ENCODE measurements at regions not wholly inside any gene's neighbourhood (a gene's known extent, or its start where the extent isn't known, plus 50 kb on each side); places are given as distances from the start of the nearest gene placed in this dataset.
A peak's percentile ranks its signal among the peaks of the same experiment; 100 is the strongest.

DNA sequence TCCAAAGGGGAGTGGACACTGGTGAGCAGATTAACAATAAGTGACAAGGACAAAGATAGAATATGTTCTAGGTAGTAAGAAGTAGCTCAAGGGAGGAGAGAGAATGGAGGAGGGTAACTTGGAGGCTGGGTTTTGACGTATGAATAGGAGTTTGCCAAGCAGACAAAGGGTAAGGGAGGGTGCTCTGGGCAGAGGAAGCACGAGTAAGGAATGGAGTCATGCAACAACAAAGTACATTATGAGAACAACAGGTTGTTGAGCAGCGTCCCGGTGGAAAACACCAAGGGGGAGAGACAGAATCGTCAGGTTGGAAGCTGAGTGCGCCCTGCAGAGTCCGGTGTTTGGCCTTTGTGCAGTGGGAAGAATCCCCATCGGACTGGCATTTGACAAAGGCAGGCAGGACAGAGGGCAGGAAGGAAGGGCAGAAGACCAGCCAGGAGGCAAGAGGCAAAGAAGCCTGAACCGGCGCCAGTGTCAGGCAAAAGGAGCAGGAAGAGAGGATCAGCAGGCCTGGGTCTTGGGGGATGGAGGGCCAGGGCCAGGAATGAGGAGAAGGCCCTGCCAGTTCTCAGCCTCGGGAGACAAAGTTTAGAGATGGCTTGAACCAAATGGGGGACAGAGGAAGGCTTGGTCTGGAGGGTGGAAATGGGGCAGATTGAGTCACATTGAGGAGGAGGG, 134.3 kb upstream of the TNRC6C start:
- ATAC-seq (ENCODE audit: low FRiP score) (no peak), DNase-seq (peak in 1 of 2 donors; percentile 52)
- H3K4me3 ChIP-seq (ENCODE audit: low read length in 2 of 2) = no peak overlapping the region
- no peaks in the 10 kb centered on the region for H3K4me1 ChIP-seq (ENCODE audit: control insufficient read depth in 1 of 2, insufficient read depth in 2 of 2, low read length in 2 of 2)
- H3K27ac ChIP-seq (ENCODE audit: low read depth in 1 of 2, low read length in 2 of 2) = no peak overlapping the region
- H3K9me3 ChIP-seq (ENCODE audit: control insufficient read depth, low read length) = no peaks in the 10 kb centered on the region
- no peaks in the 10 kb centered on the region for H3K27me3 ChIP-seq (ENCODE audit: control insufficient read depth in 1 of 2, insufficient read depth in 2 of 2, low read length in 1 of 2)
- intact Hi-C loops (cut with DNase I) = no loop called here
- WGBS, 2 donors = 76 to 88% methylated on average over 11 of the region's 11 CpGs
- no peaks in the 10 kb centered on the region for H3K36me3 ChIP-seq (ENCODE audit: control insufficient read depth in 1 of 2, insufficient read depth in 2 of 2, low read length in 1 of 2)

DNA sequence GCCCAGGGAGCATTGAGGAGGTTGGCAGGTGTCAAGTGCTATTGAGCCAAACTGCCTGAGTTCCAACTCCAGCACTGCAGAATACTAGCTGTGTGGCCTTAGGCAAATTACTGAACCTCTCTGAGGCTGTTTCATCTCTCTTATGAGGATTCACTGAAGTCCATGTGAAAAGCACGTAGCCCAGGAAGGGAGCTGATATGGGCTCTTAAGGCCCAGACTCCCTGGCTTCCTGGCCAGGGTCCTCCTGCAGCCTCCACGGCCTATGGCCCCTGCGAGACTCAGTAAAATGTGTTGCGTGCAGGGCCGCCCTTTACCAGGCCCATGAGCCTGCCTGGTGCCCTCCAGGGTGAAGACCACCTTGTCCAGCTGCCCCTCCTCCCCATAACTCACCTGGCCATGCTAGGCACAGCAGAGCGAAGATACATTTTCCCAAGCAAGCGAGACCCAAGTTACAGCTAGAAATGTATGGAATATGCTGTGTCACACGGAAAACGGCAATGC, 133.7 kb upstream of the TNRC6C start:
- Histone ChIP-seq H3K27ac (ENCODE audit: low read depth in 1 of 2, low read length in 2 of 2) (no peak overlapping the region), H3K9me3 (ENCODE audit: control insufficient read depth, low read length) (no peaks in the 10 kb centered on the region), H3K36me3 (ENCODE audit: control insufficient read depth in 1 of 2, insufficient read depth in 2 of 2, low read length in 1 of 2) (no peaks in the 10 kb centered on the region), H3K4me3 (ENCODE audit: low read length in 2 of 2) (no peak overlapping the region), H3K4me1 (ENCODE audit: control insufficient read depth in 1 of 2, insufficient read depth in 2 of 2, low read length in 2 of 2) (no peaks in the 10 kb centered on the region), H3K27me3 (ENCODE audit: control insufficient read depth in 1 of 2, insufficient read depth in 2 of 2, low read length in 1 of 2) (no peaks in the 10 kb centered on the region)
- intact Hi-C loops (cut with DNase I) = no loop called here
- peak in 1 of 2 donors; percentile 51 for DNase-seq
- WGBS, 2 donors = 92 to 95% methylated on average over 9 of the region's 9 CpGs
- no peak for ATAC-seq (ENCODE audit: low FRiP score)

DNA sequence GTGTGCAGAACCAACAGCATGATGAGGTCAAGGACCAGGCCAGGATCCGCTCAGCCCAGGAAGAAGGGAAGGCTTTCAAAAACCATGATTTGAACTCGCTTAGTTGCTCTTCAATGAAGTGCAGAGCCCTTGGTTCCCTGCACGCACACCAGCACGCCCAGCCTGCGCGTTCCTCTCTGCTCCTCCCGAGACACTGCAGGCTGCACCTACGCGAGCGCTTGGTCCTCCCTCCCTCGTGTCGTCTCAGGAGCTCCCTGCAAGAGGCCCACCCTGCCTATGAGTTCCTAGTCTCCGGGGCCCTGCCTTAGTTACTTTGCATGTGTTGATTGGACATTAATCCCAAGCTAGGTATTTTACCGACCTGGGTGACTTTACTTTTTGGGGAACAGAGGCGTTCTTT, 132.9 kb upstream of the TNRC6C start:
- H3K36me3 ChIP-seq (ENCODE audit: control insufficient read depth in 1 of 2, insufficient read depth in 2 of 2, low read length in 1 of 2) = no peaks in the 10 kb centered on the region
- DNase-seq = peak in 1 of 2 donors; percentile 71
- no peaks in the 10 kb centered on the region for H3K4me1 ChIP-seq (ENCODE audit: control insufficient read depth in 1 of 2, insufficient read depth in 2 of 2, low read length in 2 of 2)
- H3K4me3 ChIP-seq (ENCODE audit: low read length in 2 of 2) = no peak overlapping the region
- intact Hi-C loops (cut with DNase I) = no loop called here
- no peaks in the 10 kb centered on the region for H3K27me3 ChIP-seq (ENCODE audit: control insufficient read depth in 1 of 2, insufficient read depth in 2 of 2, low read length in 1 of 2)
- 88 to 94% methylated on average over 15 of the region's 15 CpGs for WGBS, 2 donors
- H3K27ac ChIP-seq (ENCODE audit: low read depth in 1 of 2, low read length in 2 of 2) = no peak overlapping the region
- H3K9me3 ChIP-seq (ENCODE audit: control insufficient read depth, low read length) = no peaks in the 10 kb centered on the region
- ATAC-seq (ENCODE audit: low FRiP score) = no peak

DNA sequence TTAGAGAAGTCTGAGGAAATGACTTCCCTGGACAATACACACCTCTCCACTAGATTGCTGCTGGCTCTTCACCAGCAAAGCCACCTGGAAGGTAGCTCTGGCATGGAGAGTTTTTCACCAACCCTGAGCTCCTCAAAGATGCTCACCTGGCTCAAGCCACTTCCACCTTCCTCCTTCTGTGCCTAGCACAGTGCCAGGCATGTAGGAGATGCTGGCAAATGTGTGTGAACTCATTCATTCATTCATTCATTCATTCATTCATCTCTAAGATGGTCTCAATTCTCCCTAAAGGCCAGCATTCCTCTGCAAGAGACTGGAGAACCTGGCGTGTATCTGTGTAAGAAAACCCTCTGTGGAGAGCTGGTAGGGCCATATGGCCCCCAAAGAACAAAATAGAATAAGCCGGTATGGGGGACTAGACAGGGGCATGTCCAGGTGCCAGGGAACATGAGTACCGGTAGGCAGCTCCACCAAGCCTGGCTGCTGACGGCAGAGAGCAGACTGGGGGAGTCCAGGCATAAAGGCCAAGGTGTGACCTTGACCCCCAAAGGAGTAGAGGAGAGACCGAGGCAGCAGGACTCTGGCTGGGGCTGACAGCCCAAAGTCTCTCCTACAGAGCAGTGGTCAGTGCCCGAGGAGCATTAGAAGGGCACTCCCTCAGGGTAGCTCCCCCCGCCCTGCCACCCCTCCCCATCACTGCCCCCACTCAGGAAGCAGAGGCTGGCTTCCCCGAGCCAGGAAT, 132.2 kb upstream of the TNRC6C start:
- DNase-seq = peak; percentile 40 to 42
- no peak overlapping the region for H3K4me3 ChIP-seq (ENCODE audit: low read length in 2 of 2)

DNA sequence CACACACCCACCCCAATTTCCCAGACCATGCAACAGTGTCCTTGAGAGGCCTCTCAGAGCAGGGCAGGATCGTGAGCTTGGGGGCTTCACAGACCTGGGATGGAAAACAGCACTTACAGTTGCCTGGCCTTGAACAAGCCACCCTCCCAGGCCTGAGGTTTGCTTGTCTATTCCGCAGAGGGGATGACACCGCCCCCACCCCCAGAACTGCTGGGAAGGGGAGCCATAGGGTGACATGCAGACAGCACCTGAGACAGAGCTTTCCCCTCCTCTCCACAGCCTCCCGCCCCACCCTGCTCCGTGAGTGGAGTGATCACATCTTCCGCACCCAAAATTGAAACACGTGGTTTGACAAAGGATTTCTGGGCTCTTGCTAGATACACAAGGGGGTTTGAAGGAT, 131.5 kb upstream of the TNRC6C start:
- Histone ChIP-seq H3K9me3 (ENCODE audit: control insufficient read depth, low read length) (no peaks in the 10 kb centered on the region), H3K4me3 (ENCODE audit: low read length in 2 of 2) (no peak overlapping the region), H3K36me3 (ENCODE audit: control insufficient read depth in 1 of 2, insufficient read depth in 2 of 2, low read length in 1 of 2) (no peaks in the 10 kb centered on the region), H3K4me1 (ENCODE audit: control insufficient read depth in 1 of 2, insufficient read depth in 2 of 2, low read length in 2 of 2) (no peaks in the 10 kb centered on the region), H3K27me3 (ENCODE audit: control insufficient read depth in 1 of 2, insufficient read depth in 2 of 2, low read length in 1 of 2) (no peaks in the 10 kb centered on the region), H3K27ac (ENCODE audit: low read depth in 1 of 2, low read length in 2 of 2) (no peak overlapping the region)
- 87 to 88% methylated on average over 7 of the region's 7 CpGs for WGBS, 2 donors
- DNase-seq = peak in 1 of 2 donors; percentile 43
- no peak for ATAC-seq (ENCODE audit: low FRiP score)
- intact Hi-C loops (cut with DNase I) = no loop called here

More for the DNA sequence above, 132.2 kb upstream of the TNRC6C start:
- no peaks in the 10 kb centered on the region for H3K27me3 ChIP-seq (ENCODE audit: control insufficient read depth in 1 of 2, insufficient read depth in 2 of 2, low read length in 1 of 2)
- no peaks in the 10 kb centered on the region for H3K4me1 ChIP-seq (ENCODE audit: control insufficient read depth in 1 of 2, insufficient read depth in 2 of 2, low read length in 2 of 2)
- H3K9me3 ChIP-seq (ENCODE audit: control insufficient read depth, low read length) = no peaks in the 10 kb centered on the region
- no peak overlapping the region for H3K27ac ChIP-seq (ENCODE audit: low read depth in 1 of 2, low read length in 2 of 2)
- intact Hi-C loops (cut with DNase I) = no loop called here
- 96 to 98% methylated on average over 6 to 8 of the region's 8 CpGs for WGBS, 2 donors
- H3K36me3 ChIP-seq (ENCODE audit: control insufficient read depth in 1 of 2, insufficient read depth in 2 of 2, low read length in 1 of 2) = no peaks in the 10 kb centered on the region
- no peak for ATAC-seq (ENCODE audit: low FRiP score)

DNA sequence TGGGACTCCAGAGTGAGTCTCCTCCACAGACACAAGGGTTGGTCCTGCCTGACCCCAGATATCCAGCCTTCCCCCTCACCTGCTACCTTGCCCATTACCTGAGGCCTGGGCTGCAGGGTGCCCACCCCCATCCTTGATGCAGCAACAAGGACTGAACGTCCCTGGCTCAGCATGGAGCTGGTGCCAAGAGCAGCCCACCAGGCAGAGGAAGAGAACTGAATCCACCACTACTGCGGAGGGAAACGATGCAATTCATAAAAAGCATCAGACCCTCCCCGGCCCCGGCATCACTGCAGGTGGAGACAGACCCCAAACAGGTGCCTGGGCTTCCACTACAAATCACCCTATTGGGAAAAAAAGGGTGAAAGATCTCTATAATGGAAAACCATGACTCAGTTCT, 131.0 kb upstream of the TNRC6C start:
- Histone ChIP-seq H3K4me3 (ENCODE audit: low read length in 2 of 2) (no peak overlapping the region), H3K27ac (ENCODE audit: low read depth in 1 of 2, low read length in 2 of 2) (no peak overlapping the region), H3K27me3 (ENCODE audit: control insufficient read depth in 1 of 2, insufficient read depth in 2 of 2, low read length in 1 of 2) (no peaks in the 10 kb centered on the region), H3K9me3 (ENCODE audit: control insufficient read depth, low read length) (no peaks in the 10 kb centered on the region), H3K4me1 (ENCODE audit: control insufficient read depth in 1 of 2, insufficient read depth in 2 of 2, low read length in 2 of 2) (no peaks in the 10 kb centered on the region), H3K36me3 (ENCODE audit: control insufficient read depth in 1 of 2, insufficient read depth in 2 of 2, low read length in 1 of 2) (no peaks in the 10 kb centered on the region)
- no peak for ATAC-seq (ENCODE audit: low FRiP score)
- peak in 1 of 2 donors; percentile 64 for DNase-seq
- intact Hi-C loops (cut with DNase I) = no loop called here
- WGBS, 2 donors = 87 to 89% methylated on average over 5 of the region's 5 CpGs

DNA sequence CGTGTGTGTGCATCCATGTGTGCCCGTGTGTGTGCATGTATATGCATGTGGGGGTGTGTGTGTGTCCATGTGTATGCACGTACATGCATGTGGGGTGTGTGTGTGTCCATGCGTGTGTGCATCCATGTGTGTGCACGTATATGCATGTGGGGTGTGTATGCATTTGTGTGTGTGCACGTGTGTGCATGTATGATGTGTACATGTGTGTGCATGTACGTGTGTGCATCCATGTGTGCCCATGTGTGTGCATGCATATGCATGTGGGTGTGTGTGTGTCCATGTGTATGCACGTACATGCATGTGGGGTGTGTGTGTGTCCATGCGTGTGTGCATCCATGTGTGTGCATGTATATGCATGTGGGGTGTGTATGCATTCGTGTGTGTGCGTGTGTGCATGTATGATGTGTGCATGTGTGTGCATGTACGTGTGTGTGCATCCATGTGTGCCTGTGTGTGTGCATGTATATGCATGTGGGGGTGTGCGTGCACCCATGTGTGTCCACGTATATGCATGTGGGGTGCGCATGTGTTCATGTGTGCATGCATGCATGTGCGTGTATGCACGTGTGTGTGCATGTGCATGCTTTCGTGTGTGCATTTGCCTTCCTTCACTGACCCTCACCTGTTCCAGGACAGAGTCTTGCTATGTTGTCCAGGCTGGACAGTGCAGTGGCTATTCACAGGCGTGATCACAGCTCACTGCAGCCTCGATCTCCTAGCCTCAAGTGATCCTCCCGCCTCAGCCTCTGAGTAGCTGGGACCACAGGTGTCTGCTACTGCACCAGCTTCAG, 129.6 kb upstream of the TNRC6C start:
- no peaks in the 10 kb centered on the region for H3K9me3 ChIP-seq (ENCODE audit: control insufficient read depth, low read length)
- WGBS, 2 donors = 90 to 93% methylated on average over 21 of the region's 21 CpGs
- H3K27me3 ChIP-seq (ENCODE audit: control insufficient read depth in 1 of 2, insufficient read depth in 2 of 2, low read length in 1 of 2) = no peaks in the 10 kb centered on the region
- H3K4me3 ChIP-seq (ENCODE audit: low read length in 2 of 2) = no peak overlapping the region
- intact Hi-C loops (cut with DNase I) = no loop called here
- H3K36me3 ChIP-seq (ENCODE audit: control insufficient read depth in 1 of 2, insufficient read depth in 2 of 2, low read length in 1 of 2) = no peaks in the 10 kb centered on the region
- peak; percentile 30 to 40 for DNase-seq
- no peaks in the 10 kb centered on the region for H3K4me1 ChIP-seq (ENCODE audit: control insufficient read depth in 1 of 2, insufficient read depth in 2 of 2, low read length in 2 of 2)
- no peak for ATAC-seq (ENCODE audit: low FRiP score)
- peak overlapping the region in 1 of 2 donors; percentile 99 for H3K27ac ChIP-seq (ENCODE audit: low read depth in 1 of 2, low read length in 2 of 2)

GRCh38 chr17:77829843-77830799, 128.4 kb upstream of the TNRC6C start:
- Histone ChIP-seq H3K27ac (ENCODE audit: low read depth in 1 of 2, low read length in 2 of 2) (peak overlapping the region; percentile 91 to 99), H3K9me3 (ENCODE audit: control insufficient read depth, low read length) (no peaks in the 10 kb centered on the region), H3K36me3 (ENCODE audit: control insufficient read depth in 1 of 2, insufficient read depth in 2 of 2, low read length in 1 of 2) (no peaks in the 10 kb centered on the region), H3K4me1 (ENCODE audit: control insufficient read depth in 1 of 2, insufficient read depth in 2 of 2, low read length in 2 of 2) (no peaks in the 10 kb centered on the region), H3K4me3 (ENCODE audit: low read length in 2 of 2) (no peak overlapping the region), H3K27me3 (ENCODE audit: control insufficient read depth in 1 of 2, insufficient read depth in 2 of 2, low read length in 1 of 2) (no peaks in the 10 kb centered on the region)
- peak; percentile 89 for ATAC-seq (ENCODE audit: low FRiP score)
- intact Hi-C loops (cut with DNase I) = loop anchor here in 1 of 2 donors (2.0 to 10.0 kb wide), 7 partner anchors 19 to 288 kb away; partner anchors contain the start of gene TNRC6C
- peak; percentile 87 to 89 for DNase-seq
- 1 to 8% methylated on average over 16 of the region's 16 CpGs for WGBS, 2 donors
